ENCODE measurements at regions not wholly inside any gene's neighbourhood (a gene's known extent, or its start where the extent isn't known, plus 50 kb on each side); places are given as distances from the start of the nearest gene placed in this dataset.

- TF ChIP-seq CTCF (IDR thresholded peaks at IDR 0.05; ENCODE audit: control extremely low read depth, extremely low read depth), result no peak
- 77 to 79% methylated on average over 4 of the region's 4 CpGs for WGBS, 2 donors
- Histone ChIP-seq H3K4me1 (ENCODE audit: control insufficient read depth in 5 of 5, insufficient read depth in 5 of 5, low read length in 5 of 5) (peaks cover 2 to 54% (median 11%) of the 10 kb centered on the region in 5 donors), H3K27me3 (ENCODE audit: control insufficient read depth in 3 of 3, insufficient read depth in 3 of 3, low read length in 2 of 3) (no peaks in the 10 kb centered on the region), H3K9me3 (ENCODE audit: control insufficient read depth in 4 of 4, insufficient read depth in 3 of 4, low read length in 3 of 4) (peaks cover 0 to 1% (median 0%) of the 10 kb centered on the region in 4 donors), H3K27ac (ENCODE audit: low read depth in 1 of 2, low read length in 1 of 2) (no peak overlapping the region), H3K36me3 (ENCODE audit: control insufficient read depth in 4 of 4, insufficient read depth in 4 of 4, low read length in 4 of 4) (no peaks in the 10 kb centered on the region), H3K4me3 (no peak overlapping the region), H3K9ac (ENCODE audit: insufficient read depth in 1 of 2, low read length in 2 of 2) (no peak overlapping the region)
- ATAC-seq (ENCODE audit: insufficient read depth, low FRiP score) (no peak), DNase-seq (no peak)
Observed at GRCh38 chr18:22339913-22340312, 77.8 kb downstream of the CTAGE1 start.

DNA sequence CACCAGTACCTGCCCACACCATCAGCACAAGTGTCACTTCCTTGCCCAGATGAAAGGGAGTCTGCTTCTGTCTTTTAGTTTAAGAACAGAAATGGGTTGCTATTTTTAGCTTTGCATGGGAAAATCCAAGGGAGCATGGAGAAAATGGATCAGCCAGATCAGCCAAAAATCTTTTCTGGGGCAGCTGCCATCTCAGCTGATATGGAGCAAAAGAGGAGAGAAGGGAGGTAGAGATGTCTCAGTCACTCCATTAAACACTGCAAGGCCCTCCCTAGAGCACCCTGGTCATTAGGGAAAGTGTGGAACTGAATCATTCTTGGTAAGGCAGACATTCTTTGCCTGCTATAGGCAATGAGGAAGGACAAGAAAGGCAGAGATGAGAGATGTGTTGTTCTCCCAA, 79.9 kb downstream of the CTAGE1 start:
- no peak for TF ChIP-seq CTCF (IDR thresholded peaks at IDR 0.05; ENCODE audit: control extremely low read depth, extremely low read depth)
- Histone ChIP-seq H3K36me3 (ENCODE audit: control insufficient read depth in 4 of 4, insufficient read depth in 4 of 4, low read length in 4 of 4) (no peaks in the 10 kb centered on the region), H3K27me3 (ENCODE audit: control insufficient read depth in 3 of 3, insufficient read depth in 3 of 3, low read length in 2 of 3) (no peaks in the 10 kb centered on the region), H3K4me1 (ENCODE audit: control insufficient read depth in 5 of 5, insufficient read depth in 5 of 5, low read length in 5 of 5) (peaks cover 2 to 56% (median 13%) of the 10 kb centered on the region in 5 donors), H3K4me3 (no peak overlapping the region), H3K9me3 (ENCODE audit: control insufficient read depth in 4 of 4, insufficient read depth in 3 of 4, low read length in 3 of 4) (peaks cover 0 to 1% (median 0%) of the 10 kb centered on the region in 4 donors), H3K9ac (ENCODE audit: insufficient read depth in 1 of 2, low read length in 2 of 2) (no peak overlapping the region), H3K27ac (ENCODE audit: low read depth in 1 of 2, low read length in 1 of 2) (no peak overlapping the region)
- peak; percentile 38 to 77 (median 76) for DNase-seq
- no peak for ATAC-seq (ENCODE audit: insufficient read depth, low FRiP score)

- Histone ChIP-seq H3K4me3 (no peak overlapping the region), H3K27ac (ENCODE audit: low read depth in 1 of 2, low read length in 1 of 2) (no peak overlapping the region), H3K27me3 (ENCODE audit: control insufficient read depth in 3 of 3, insufficient read depth in 3 of 3, low read length in 2 of 3) (no peaks in the 10 kb centered on the region), H3K9ac (ENCODE audit: insufficient read depth in 1 of 2, low read length in 2 of 2) (no peak overlapping the region), H3K4me1 (ENCODE audit: control insufficient read depth in 5 of 5, insufficient read depth in 5 of 5, low read length in 5 of 5) (peaks cover 2 to 53% (median 13%) of the 10 kb centered on the region in 5 donors), H3K9me3 (ENCODE audit: control insufficient read depth in 4 of 4, insufficient read depth in 3 of 4, low read length in 3 of 4) (peaks cover 0 to 1% (median 0%) of the 10 kb centered on the region in 4 donors), H3K36me3 (ENCODE audit: control insufficient read depth in 4 of 4, insufficient read depth in 4 of 4, low read length in 4 of 4) (no peaks in the 10 kb centered on the region)
- peak; percentile 53 to 85 (median 73) for DNase-seq
- 63 to 69% methylated on average over 3 of the region's 3 CpGs for WGBS, 2 donors
- ATAC-seq (ENCODE audit: insufficient read depth, low FRiP score), result no peak
- no peak for TF ChIP-seq CTCF (IDR thresholded peaks at IDR 0.05; ENCODE audit: control extremely low read depth, extremely low read depth)
Observed at GRCh38 chr18:22337306-22337705, 80.4 kb downstream of the CTAGE1 start.

- Histone ChIP-seq H3K36me3 (ENCODE audit: control insufficient read depth in 4 of 4, insufficient read depth in 4 of 4, low read length in 4 of 4) (no peaks in the 10 kb centered on the region), H3K27me3 (ENCODE audit: control insufficient read depth in 3 of 3, insufficient read depth in 3 of 3, low read length in 2 of 3) (no peaks in the 10 kb centered on the region), H3K27ac (ENCODE audit: low read depth in 1 of 2, low read length in 1 of 2) (peak overlapping the region in 1 of 2 donors; percentile 42), H3K4me1 (ENCODE audit: control insufficient read depth in 5 of 5, insufficient read depth in 5 of 5, low read length in 5 of 5) (peaks cover 2 to 46% (median 13%) of the 10 kb centered on the region in 5 donors), H3K9me3 (ENCODE audit: control insufficient read depth in 4 of 4, insufficient read depth in 3 of 4, low read length in 3 of 4) (peaks cover 0 to 1% (median 0%) of the 10 kb centered on the region in 4 donors), H3K4me3 (no peak overlapping the region), H3K9ac (ENCODE audit: insufficient read depth in 1 of 2, low read length in 2 of 2) (no peak overlapping the region)
- DNase-seq (no peak), ATAC-seq (ENCODE audit: insufficient read depth, low FRiP score) (no peak)
- WGBS, 2 donors, result 88 to 93% methylated on average over 4 of the region's 4 CpGs
- TF ChIP-seq CTCF (IDR thresholded peaks at IDR 0.05; ENCODE audit: control extremely low read depth, extremely low read depth), result no peak
Observed at GRCh38 chr18:22336406-22336805, 81.3 kb downstream of the CTAGE1 start.
